Parathyroid adenoma (tissue), 2 donors: ENCODE measurements at regions not wholly inside any gene's neighbourhood (a gene's known extent, or its start where the extent isn't known, plus 50 kb on each side); places are given as distances from the start of the nearest gene placed in this dataset.
"Not testable (repeated sequence)": the region's sequence is repeated elsewhere in the genome, so short reads cannot be mapped to it uniquely, and the experiment has no call there.

ENCODE experiments used
- H2AFZ ChIP-seq: fragments of 300-600 bp; sonication (generic); one replicate; pipeline ENCODE4 v1.7.0; 2017; ENCODE audit warnings: antibody characterized with exemption, mild to moderate bottlenecking
- H3K27ac ChIP-seq: fragments of 300-600 bp; sonication (generic); one replicate; pipeline ENCODE4 v1.7.0; 2017
- H3K27me3 ChIP-seq: fragments of 300-600 bp; sonication (generic); one replicate; pipeline ENCODE4 v1.7.0; 2017; ENCODE audit warnings: low read length; ENCODE audit not compliant: control insufficient read depth, insufficient read depth
- H3K36me3 ChIP-seq: fragments of 300-600 bp; sonication (generic); one replicate; pipeline ENCODE4 v1.7.0; 2017; ENCODE audit warnings: low read length; ENCODE audit not compliant: control insufficient read depth, insufficient read depth
- H3K4me1 ChIP-seq: fragments of 300-600 bp; sonication (generic); one replicate; pipeline ENCODE4 v1.7.0; 2017; ENCODE audit warnings: control low read depth
- H3K4me2 ChIP-seq: fragments of 300-600 bp; sonication (generic); one replicate; pipeline ENCODE4 v1.7.0; 2017; ENCODE audit warnings: low read length
- H3K4me3 ChIP-seq: fragments of 300-600 bp; sonication (generic); one replicate; pipeline ENCODE4 v1.7.0; 2017; ENCODE audit warnings: low read depth, low read length
- H3K79me2 ChIP-seq: fragments of 300-600 bp; sonication (generic); one replicate; pipeline ENCODE4 v1.7.0; 2017; ENCODE audit warnings: control low read depth
- H3K9ac ChIP-seq: fragments of 300-600 bp; sonication (generic); one replicate; pipeline ENCODE4 v1.7.0; 2017; ENCODE audit warnings: mild to moderate bottlenecking
- H3K9me3 ChIP-seq: fragments of 300-600 bp; sonication (generic); one replicate; pipeline ENCODE4 v1.7.0; 2017; ENCODE audit warnings: low read length; ENCODE audit not compliant: control insufficient read depth
- TF ChIP-seq, protein P1 (sequence below): fragments of 300-600 bp; sonication (generic); IDR thresholded peaks from one replicate; pipeline ENCODE4 v1.7.0; 2017; ENCODE audit warnings: antibody characterized with exemption, mild to moderate bottlenecking
- donor health status: primary hyperparathyroidism.

DNA sequence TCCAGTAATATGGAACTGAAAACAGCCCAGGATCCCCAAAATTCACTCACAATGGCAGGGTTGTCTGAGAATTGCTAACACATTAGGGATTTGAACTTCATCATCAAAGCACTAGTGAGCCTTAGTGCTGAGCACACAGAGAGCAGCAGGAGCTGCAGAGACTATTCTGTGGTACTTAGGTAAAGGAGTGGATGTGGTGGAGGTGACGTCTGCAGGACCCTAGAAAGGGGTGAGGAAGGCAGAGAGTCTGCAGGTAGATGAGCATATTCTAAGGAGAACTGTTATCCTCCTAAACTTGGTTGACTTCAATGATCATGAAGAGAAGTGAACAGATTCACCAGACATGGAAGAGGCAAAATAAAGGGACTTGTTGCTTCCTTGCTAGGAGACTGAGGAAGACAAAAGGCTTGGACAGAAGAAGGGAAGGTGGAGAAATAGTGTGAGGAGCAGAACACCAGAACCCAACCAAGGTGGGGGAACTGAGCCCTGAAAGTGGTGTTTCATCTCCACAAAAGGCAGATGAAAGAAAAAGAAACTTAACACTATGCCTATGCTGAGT lies 1164.0 kb downstream of the TMEM121 start:
- no peak overlapping the region for H3K27ac ChIP-seq
- H3K4me1 ChIP-seq: no peaks in the 10 kb centered on the region
- H3K79me2 ChIP-seq: no peaks in the 10 kb centered on the region
- no peak overlapping the region for H3K4me3 ChIP-seq
- no peaks in the 10 kb centered on the region for H3K9me3 ChIP-seq
- no peak overlapping the region for H3K9ac ChIP-seq
- H3K36me3 ChIP-seq: no peaks in the 10 kb centered on the region
- no peaks in the 10 kb centered on the region for H3K27me3 ChIP-seq
- no peak overlapping the region for H3K4me2 ChIP-seq
- H2AFZ ChIP-seq: no peak overlapping the region
- TF ChIP-seq, protein P1, sequence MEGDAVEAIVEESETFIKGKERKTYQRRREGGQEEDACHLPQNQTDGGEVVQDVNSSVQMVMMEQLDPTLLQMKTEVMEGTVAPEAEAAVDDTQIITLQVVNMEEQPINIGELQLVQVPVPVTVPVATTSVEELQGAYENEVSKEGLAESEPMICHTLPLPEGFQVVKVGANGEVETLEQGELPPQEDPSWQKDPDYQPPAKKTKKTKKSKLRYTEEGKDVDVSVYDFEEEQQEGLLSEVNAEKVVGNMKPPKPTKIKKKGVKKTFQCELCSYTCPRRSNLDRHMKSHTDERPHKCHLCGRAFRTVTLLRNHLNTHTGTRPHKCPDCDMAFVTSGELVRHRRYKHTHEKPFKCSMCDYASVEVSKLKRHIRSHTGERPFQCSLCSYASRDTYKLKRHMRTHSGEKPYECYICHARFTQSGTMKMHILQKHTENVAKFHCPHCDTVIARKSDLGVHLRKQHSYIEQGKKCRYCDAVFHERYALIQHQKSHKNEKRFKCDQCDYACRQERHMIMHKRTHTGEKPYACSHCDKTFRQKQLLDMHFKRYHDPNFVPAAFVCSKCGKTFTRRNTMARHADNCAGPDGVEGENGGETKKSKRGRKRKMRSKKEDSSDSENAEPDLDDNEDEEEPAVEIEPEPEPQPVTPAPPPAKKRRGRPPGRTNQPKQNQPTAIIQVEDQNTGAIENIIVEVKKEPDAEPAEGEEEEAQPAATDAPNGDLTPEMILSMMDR: no peak

DNA sequence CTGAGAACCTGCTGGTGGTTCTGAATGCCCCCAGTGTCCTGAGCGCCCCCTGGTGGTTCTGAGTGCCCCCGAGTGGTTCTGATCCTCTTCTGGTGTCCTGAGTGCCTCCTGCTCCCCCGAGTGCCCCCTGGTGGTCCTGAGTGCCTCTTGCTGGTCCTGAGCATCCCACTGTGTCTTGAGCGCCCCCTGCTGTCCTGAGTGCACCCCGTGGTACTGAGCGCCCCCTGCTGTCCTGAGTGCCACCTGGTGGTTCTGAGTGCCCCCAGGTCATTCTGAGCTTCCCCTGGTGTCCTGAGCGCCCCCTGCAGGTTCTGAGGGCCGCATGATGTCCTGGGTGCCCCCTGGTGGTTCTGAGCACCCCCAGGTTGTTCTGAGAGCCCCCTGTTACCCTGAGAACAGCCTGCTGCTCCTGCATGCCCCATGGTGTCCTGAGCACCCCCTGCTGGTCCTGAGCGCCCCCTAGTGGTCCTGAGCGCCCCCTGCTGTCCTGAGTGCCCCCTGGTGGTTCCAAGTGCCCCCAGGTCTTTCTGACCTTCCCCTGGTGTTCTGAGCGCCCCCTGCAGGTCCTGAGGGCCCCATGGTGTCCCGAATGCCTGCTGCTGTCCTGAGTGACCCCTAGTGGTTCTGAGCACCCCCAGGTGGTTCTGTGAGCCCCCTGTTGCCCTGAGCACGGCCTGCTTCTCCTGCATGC lies 1165.4 kb downstream of the TMEM121 start:
- TF ChIP-seq, protein P1: peak; percentile 18
- no peak overlapping the region for H3K27ac ChIP-seq
- no peak overlapping the region for H3K9ac ChIP-seq
- H2AFZ ChIP-seq: no peak overlapping the region
- H3K4me1 ChIP-seq: no peaks in the 10 kb centered on the region
- H3K4me3 ChIP-seq: no peak overlapping the region
- H3K9me3 ChIP-seq: no peaks in the 10 kb centered on the region
- H3K4me2 ChIP-seq: no peak overlapping the region
- no peaks in the 10 kb centered on the region for H3K27me3 ChIP-seq
- H3K79me2 ChIP-seq: no peaks in the 10 kb centered on the region
- no peaks in the 10 kb centered on the region for H3K36me3 ChIP-seq

DNA sequence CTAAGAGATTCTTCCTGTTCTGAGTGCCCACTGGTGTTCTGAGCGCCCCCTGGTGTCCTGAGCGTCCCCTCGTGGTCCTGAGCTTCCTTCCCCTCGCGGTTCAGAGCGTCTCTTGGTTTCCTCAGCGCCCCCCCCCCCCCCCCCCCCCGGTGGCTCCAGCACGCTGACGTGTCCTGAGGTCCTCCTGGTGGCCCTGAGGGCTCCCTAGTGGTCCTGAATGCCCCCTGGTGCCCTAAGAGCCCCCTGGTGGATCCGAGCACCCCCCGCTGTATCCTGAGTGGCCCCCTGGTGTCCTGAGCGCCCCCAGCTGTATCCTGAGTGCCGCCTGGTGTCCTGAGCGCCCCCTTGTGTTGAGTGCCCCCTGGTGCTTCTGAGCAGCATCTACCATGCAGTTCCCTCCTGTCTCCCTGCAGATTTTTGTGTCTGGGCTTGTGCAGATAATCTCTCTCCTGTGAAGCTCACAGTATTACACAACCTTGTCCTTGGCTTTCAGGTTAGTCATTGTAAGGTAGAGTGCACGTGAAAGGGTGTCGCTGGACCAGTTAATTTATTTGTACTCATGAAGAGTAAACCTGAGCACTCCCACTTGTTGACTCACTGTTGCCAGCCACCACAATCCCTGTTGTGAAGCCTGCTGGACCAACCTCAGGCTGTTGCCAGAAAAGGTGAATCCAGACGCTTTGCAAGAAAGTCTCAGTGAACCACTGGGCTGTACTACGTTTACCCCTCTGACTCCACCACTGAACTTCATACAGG lies 1168.4 kb downstream of the TMEM121 start:
- TF ChIP-seq, protein P1: no peak
- Histone ChIP-seq H3K27me3 (no peaks in the 10 kb centered on the region), H3K9ac (no peak overlapping the region), H3K4me3 (no peak overlapping the region), H2AFZ (no peak overlapping the region), H3K9me3 (no peaks in the 10 kb centered on the region), H3K36me3 (no peaks in the 10 kb centered on the region), H3K27ac (no peak overlapping the region), H3K4me1 (no peaks in the 10 kb centered on the region), H3K4me2 (no peak overlapping the region), H3K79me2 (no peaks in the 10 kb centered on the region)

- H3K4me2 ChIP-seq, H3K9me3 ChIP-seq, H2AFZ ChIP-seq, H3K4me1 ChIP-seq, H3K79me2 ChIP-seq, H3K36me3 ChIP-seq, H3K4me3 ChIP-seq, H3K27me3 ChIP-seq, H3K27ac ChIP-seq, H3K9ac ChIP-seq: not testable (repeated sequence)
These were observed 1172.4 kb downstream of the TMEM121 start for GRCh38 chr14:106698620-106699267.

- H3K4me3 ChIP-seq, H3K79me2 ChIP-seq, H3K4me1 ChIP-seq, H3K4me2 ChIP-seq, H3K27ac ChIP-seq, H3K9ac ChIP-seq, H3K27me3 ChIP-seq, H2AFZ ChIP-seq, H3K9me3 ChIP-seq, H3K36me3 ChIP-seq: not testable (repeated sequence)
These were observed 1177.3 kb downstream of the TMEM121 start for GRCh38 chr14:106703651-106704050.

DNA sequence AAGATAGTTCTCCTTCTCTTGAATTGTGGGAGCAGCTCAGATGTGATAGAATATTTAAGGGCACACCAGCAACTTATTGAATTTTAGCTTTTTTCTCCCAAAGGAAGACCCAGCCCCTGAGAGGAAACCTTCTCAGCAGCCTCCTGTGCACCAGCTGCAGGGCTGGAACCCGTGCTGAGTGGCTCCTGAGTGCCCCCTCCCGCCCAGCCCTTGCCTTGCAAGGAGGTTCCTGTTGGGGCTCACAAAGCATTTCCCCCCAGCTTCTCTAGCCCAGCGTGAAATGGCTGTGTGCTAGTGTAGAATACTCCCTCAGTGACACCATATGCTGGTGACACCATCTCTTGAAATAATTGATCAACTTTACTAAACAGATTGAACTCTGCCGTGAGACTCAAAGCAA lies 1180.1 kb downstream of the TMEM121 start:
- not testable (repeated sequence) for H3K36me3 ChIP-seq, H3K9ac ChIP-seq, H2AFZ ChIP-seq, H3K4me3 ChIP-seq, H3K4me1 ChIP-seq, H3K4me2 ChIP-seq, H3K9me3 ChIP-seq, H3K79me2 ChIP-seq, H3K27ac ChIP-seq, H3K27me3 ChIP-seq

DNA sequence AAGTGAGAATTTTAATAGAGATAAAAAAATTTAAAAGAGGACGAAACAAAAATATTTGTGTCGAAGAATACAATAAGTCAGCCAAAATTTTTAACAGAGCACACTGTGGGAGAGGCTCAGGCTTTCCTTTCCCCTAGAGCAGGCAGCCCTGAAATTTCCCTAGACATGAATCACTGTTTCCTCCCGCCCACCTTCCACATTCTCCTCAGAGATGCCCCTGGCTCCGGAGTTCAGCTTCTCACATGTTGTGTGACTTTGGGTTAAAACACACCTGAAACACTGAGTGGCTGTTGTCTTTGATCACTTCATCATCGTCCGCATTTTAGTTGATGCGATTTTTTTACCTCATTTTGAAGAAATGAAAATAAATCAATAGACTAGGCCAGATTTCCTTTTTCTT lies 1183.8 kb downstream of the TMEM121 start:
- not testable (repeated sequence) for H3K27ac ChIP-seq, H3K4me3 ChIP-seq, H3K4me2 ChIP-seq, H3K9ac ChIP-seq, H3K4me1 ChIP-seq, H2AFZ ChIP-seq, H3K9me3 ChIP-seq, H3K36me3 ChIP-seq, H3K79me2 ChIP-seq, H3K27me3 ChIP-seq

DNA sequence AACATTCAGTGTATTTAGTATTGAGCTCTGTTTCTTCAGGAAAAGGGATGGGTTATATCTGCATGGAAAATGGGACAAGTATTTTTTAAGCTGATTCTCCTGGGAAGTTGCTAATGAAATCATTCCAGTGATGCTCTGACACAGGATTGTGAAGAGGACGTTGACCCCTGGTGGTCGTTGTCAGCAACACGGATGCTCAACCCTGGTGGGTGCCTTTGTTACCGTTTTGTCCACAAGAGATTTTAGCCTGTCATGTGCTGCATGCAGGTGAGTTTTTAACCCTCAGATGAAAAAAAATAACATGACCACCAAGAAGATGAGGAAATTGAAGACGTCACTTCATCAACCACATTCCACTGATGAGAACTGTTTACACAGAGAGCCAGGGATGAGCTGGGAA lies 1186.1 kb downstream of the TMEM121 start:
- not testable (repeated sequence) for H3K79me2 ChIP-seq, H3K27ac ChIP-seq, H3K9ac ChIP-seq, H2AFZ ChIP-seq, H3K4me2 ChIP-seq, H3K27me3 ChIP-seq, H3K4me3 ChIP-seq, H3K9me3 ChIP-seq, H3K4me1 ChIP-seq, H3K36me3 ChIP-seq
